Activated CD4-positive, alpha-beta T cell treated with anti-CD3 and anti-CD28 coated beads, Interleukin-2, amount 50 U/mL, for 4 hours (primary cell): ENCODE measurements at regions not wholly inside any gene's neighbourhood (a gene's known extent, or its start where the extent isn't known, plus 50 kb on each side); places are given as distances from the start of the nearest gene placed in this dataset.
"Not testable (repeated sequence)": the region's sequence is repeated elsewhere in the genome, so short reads cannot be mapped to it uniquely, and the experiment has no call there.

Experiments
- DNase-seq, 2 experiments: peaks; one replicate each; pipeline ENCODE4 v3.0.0-alpha.2; 2020

DNA sequence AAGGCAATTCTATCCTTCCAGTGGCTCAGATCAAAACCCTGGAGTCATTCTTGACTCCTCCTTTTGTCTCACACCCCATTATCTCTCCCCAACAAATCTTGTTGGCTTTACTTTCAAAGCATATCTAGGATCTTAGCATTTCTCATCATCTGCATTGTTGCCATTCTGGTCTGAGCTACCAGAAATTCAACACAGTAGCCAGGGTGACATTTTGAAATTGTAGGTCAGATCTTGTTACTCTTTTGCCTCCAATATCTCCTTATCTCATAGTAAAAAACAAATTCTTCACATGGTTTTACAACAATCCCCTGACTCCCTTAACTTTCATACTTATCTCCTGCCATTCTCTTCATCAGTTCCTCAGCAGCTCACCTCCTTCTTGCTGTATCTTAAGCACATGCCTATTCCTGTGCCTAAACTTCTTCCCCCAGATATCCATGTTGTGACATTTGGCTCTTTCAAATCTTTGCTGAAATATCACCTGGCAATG is 115.8 kb downstream of the KLF5 start:
- DNase-seq, result no peak

DNA sequence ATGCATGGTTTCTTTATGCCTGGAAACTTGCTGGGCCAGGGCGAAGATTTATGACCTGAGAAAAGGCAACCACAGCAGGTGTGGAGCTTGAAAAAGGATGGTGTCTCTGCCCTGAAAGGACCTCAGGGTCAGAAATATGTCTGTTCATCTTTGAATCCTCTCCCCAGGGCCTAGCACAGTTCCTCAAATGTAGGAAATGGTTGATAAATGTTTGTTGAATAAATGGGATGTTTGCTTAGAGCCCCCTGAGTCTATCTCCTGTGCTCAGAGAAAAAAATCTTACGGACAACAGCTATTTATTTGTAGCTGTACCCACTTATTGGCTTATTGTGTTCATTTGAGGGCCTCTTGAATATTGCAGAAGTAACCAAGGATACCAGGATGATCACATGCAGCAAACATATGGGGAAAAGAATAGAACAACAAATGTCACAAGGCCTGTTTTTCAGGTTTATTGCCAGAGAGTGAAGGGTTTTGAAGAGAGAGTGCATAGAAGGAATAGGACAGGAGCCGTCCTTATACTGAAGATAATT is 114.5 kb downstream of the KLF5 start:
- no peak for DNase-seq

DNA sequence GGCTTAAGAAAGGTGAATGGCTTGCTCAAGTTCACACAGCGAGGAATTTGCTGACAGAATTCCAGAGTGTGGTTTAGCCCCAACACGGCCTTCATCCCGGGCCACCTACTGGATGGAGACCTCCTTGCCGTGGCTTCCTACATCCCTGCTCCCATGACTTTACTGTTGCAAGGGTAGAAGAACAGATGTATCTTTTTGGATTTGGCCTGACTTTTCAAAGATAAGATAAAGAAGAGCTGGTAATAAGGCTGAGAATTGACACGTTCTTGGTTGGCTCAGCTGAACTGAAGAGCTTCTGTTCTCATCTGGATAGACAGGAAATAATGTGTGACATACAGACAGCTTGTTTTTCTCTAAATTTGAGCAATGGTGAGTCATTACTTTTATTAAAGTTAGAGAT is 113.1 kb downstream of the KLF5 start:
- DNase-seq, result no peak

DNA sequence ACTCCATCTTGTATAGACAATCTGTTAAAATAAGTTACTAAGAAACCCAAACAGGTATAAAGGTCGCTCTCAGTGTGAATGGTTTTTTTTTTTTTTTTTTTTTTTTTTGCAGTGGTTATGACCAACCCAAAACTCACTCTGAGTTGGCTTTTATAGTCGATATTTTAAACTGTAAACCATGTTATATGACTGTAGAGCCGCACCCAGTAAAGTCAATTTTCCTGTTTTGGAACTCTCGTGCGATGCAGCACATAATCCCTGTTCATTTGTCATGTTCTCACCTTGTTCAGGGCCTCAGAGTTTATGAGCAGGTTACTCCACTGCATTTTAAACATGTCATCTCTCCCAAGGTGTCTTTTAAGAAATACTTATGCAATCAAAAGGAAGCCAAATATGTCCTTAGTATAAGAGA is 112.5 kb downstream of the KLF5 start:
- no peak for DNase-seq

DNA sequence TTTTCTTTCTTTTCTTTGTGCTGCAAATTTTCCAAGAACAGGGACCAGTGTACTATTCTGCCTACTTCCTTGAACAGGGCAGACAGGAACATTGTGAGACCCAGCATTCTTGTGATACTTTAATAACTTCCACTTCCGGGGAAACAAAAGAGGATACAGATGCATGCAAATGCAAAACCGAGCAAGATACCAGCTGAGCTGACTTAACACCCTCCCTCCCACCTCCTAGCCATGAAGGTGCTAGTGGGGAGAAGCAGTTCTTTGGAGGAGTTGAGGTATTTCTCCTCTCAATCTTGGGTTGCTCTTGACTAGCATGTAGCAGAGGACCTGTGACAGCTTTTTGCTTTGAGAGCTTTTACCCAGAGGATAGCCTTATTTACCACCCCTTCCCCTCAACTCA is 111.2 kb downstream of the KLF5 start:
- DNase-seq, result no peak

DNA sequence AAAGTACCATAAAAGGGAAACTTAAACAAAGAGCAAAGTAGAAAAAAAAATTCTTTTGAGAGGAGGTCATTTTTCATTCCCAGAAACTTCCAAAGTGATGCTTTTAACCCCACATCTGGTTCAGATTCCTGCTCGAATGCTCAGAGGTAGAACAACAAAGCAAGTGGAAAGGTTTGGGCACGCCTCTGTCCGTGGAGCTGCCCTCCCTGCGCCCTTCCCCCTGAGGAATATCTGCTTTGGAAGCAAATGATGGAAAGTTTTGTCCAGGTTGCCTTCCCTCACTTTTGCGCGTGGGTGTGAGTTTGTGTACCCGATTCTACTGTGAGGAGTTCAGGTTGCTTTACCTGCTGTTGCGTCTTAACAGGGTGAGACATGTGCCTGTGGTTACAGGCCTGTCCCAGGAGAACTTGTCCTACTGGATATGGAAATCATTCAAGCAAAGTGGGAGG is 110.2 kb downstream of the KLF5 start:
- no peak for DNase-seq

DNA sequence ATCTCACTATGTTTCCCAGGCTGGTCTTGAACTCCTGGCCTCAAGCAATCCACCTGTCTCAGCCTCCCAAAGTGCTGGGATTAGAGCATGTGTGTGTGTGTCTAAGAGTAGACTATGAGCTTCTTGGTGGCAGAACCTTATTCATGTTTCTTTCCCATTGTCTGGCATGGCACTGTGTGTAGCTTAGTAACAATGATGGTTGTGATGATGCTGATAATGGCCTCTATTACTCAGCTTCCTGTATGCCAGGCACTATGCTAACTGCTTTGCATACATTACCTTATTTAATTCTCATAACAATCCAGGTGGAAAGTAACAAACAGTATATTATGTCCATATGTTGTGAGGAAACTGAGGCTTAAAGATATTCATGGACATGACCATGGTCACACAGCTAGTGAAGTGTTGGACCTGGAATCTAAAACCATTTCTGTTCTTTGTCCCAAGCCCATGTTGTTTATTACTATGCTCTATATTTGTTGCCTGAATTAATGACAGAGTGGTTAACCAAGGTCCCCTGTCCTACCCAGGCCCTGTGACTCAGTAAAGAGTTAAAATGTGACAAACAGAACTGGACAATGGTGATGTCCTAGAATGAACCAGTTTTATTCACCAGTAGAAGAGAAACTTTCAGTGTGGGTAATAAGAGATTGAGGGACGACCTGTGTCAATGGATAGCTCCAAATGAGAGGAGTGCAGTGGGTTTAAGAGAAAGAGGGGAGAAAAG is 109.6 kb downstream of the KLF5 start:
- DNase-seq, result no peak

DNA sequence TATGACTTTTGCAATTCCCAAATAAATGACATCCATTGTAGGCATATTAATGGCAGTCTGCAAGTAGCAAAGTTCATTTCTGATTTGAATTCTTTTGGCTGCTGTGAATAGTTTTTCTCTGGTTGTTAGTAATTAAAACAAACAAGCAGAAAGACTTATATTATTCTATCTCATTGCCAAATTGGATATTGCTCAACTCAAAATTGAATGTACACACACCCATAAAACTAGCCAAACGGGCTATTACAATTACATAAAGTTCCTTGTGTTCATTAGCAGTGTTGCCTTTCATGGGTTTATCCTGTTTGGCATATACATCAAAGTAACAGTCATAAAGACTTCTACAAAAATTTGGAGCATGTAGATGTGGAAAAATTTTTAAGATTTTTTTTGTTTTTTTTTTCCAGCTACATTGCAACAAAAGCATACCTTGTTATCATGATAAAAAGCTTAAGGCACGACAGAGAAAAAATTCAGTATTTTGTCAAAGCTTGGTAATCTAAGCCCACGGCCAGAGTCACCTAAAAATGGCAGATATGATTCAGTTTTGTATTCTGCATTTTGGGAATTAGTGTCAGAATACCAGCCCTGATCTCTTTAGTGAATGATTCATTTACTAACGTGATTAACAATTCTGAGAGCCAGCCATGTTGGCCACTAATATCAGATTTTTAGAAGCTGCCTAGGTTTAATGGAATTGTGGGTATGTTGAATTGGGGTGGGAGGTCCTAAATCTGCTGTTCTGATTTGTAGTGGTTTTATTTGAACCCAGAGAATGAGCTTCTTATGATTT is 108.4 kb downstream of the KLF5 start:
- no peak for DNase-seq

DNA sequence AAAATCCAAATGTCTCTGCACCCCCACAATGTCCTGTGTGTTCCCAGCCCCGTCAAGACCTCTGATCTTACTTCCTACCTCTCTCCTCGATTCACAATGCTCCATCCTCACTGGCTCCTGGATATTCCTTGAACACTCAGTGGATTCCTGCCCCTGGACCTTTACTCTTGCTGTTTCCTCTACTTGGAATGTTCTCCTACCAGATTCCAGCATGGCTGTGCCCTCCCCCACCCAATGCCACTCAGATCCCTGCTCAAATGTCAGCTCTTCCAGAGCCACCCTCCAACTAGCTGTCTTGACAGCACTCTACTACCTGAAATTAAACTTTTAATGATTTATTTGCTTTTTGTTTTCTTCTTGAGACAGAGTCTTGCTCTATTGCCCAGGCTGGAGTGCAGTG is 107.4 kb downstream of the KLF5 start:
- DNase-seq, result no peak

DNA sequence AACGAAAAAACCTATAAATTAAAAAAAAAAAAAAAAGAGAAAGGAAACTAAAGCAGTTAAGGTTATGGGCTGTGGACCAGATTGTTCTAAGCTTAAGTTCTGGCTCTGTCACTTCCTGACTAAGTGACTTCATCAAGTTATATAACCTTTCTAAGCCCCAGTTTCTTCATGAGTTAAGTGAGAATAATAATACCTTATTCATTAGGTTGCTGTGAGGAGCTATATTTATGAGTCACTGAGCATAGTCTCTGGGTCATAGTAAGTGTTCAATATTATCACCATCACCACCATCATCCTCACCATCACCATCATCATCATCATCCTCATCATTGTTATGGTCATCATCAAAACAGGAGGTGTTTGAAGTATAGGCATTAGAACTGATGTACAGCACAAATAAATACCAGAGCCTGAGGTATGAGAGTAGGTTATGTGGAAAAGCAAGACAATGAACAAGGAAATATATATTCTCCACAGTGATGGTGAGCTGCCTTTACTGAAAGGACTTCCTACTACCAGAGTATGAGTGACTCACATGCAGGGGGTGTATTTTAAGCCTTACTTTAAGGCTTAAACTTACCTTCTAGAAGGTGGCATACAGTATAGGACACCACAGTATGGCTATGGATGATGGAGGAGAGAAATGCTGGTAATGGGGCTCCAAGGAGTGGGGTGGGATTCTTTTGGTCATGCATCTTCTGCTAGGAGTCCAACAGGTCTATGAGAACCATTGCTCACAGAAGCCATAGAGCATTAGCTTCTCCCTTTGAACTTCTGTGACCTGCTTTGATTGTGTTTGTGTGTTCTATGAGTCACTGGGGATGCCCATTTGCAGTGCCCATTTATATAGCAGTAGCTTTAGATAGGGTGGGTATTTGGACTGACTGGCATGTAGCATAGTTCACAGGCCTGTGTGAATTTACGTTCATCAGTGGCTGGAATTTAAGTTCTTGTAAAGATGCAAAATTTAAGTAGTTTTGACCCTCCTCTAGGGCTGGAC is 104.4 kb downstream of the KLF5 start:
- no peak for DNase-seq

DNA sequence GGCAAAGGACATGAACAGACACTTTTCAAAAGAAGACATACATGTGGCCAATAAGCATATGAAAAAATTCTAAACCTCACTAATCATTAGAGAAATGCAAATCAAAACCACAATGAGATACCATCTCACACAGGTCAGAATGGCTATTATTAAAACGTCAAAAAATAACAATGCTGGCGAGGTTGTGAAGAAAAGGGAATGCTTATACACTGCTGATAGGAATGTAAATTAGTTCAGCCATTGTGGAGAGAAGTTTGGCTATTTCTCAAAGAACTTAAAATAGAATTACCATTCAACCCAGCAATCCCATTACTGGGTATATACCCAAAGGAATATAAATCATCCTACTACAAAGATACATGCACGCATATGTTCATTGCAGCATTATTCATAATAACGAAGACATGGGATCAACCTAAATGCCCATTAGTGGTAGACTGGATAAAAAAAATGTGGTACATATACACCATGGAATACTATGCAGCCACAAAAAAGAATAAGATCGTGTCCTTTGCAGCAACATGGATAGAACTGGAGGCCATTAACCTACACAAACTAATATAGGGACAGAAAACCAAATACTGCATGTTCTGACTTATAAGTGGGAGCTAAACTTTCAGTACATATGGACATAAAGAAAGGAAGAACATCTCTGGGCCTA is 101.7 kb downstream of the KLF5 start:
- DNase-seq, result not testable (repeated sequence)

DNA sequence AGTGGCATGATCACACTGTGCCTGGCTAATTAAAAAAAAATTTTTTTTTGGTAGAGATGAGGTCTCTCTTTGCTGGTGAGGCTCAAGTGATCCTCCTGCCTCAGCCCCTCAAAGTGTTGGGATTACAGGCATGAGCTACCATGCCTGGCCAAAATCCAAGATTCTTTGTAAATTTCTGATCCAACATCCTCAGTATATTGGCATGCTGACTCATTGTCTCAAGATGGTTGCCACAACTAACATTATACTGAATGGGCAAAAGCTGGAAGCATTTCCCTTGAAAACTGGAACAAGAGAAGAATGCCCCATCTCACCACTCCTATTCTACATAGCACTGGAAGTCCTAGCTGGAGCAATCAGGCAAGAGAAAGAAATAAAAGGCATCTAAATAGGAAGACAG is 100.0 kb downstream of the KLF5 start:
- no peak for DNase-seq

DNA sequence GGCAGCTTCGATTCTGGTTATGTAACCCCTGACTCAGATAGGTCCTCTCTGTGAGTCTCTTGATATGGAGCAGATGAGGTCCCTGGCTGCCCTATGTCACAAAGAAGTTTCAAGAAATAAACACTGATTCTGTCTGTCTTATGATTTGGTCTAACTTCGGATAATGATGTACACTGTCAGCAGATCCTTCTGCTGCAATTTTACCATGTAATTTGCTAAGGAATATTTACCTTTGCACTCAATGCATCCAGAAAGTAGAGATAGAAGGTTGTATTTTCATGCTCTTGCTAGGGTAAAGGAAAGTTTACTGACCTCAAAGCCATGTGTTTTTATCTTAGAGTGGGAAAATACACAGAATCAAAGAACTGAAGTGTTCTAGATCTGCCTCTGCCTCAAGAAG is 98.2 kb downstream of the KLF5 start:
- DNase-seq, result no peak

DNA sequence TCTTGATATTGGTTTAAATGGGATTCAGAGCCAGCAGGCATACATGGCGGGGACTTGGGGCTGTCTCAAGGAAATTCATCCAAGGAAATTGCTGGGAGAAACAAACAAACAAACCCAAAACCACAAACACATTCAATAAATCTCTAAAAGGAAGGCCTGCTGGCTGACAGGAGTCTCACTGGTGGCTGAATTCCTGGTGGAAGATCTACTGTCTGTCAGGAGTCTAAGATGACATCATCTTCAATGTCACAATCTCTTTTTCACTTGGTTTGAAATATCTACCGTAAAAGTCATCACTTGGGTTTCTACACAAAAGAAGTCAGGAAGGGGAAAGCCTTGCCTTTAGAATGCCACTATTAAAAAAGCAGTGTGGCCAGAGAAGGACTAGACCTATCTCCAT is 87.9 kb downstream of the KLF5 start:
- DNase-seq, result no peak

DNA sequence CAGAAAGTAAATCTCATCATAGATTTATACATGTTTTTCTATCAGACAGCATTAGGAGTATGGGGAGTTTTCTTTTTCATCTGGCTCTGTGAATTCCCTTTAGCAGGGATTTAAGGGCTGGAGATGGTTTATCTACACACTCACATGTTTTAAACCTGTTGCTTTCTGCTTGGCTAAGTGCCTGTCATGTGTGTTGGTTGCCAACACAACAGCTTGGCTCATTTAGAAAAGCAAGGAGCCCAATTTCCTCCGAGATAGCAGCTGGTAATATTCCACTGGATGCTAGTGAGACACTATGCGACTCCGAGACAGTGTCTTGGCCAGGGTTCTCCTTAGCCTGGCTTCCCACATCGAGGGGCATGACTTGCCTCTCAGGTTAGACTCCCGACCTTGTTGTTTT is 83.3 kb downstream of the KLF5 start:
- no peak for DNase-seq

DNA sequence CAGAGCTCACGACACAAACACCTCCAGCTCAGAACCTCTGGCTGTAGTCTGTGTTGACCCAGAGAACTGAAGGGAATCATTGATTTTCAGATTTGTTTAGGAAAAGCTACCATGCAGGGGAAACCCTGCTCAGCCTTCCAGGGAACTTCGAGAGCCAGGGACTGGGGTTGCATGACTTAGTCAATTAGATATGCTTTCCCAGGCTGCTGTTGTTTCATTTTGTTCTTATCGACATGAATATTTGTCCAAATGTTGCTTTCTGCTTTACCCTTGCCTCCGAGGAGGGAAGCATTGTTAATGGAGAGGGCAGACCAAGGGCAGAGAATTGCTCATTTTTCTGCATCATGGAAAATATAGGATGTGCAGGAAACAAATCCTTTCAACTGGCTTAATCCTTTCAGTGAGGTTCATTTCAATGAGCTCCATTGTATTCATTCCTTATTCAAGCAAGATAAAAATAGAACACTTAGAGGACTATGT is 82.5 kb downstream of the KLF5 start:
- DNase-seq, result no peak

DNA sequence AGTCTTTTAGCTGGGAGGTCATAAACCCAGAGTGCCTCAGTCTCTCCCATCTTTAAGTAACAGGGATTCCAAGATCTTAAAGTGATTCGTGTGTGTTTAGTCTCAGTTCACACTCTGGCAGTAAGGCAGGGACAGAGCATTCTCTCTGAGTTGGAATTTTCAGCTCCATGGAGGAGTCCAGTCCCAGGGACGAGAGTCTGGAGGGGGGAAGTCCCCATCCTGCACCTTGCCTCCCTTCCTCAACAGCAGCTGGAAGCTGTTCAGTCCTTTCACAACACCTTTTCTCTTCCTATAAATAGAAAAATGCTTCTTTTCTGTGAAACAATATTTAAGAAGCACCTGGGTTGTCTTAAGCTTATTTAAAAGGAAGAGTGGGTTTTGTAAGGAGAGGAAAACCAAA is 82.0 kb downstream of the KLF5 start:
- DNase-seq, result no peak

DNA sequence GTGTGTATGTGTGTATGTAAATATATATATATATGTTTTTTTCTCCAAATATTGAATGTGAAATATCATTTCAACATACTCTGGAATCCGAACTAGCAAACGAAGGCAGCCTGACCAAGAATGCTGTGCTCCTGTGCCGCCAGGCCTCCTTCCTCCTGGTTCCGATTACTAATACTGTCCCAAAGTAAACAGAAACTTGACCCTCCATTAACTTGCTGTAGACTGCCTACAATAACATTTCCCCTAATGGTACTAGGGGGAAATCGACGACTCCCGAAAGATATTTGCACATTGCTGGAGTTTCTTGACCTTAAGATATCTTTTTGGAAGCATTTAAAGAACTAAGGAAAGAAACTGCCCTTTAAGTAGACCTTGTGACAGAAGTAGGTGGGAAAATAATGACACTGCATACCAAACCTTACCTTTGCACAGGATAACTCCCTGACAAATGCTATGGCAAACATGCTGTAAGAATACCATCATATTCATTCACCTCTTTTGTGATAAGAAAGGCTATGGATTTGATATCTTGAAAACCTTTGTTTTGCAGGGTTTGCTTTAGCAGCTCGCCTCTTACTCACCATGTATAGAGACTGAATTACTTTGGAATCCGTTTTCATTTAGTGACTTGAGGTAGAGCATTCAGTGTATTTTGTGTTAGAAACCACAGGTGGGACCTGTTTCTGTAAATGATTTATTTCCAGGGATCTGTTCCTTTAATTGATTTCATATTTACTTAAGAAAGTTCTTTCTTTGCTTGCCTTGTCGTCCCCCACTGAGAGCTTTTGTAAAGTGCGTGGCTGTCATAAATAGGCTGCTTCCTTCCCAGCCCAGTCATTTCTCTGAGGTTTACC is 80.1 kb downstream of the KLF5 start:
- DNase-seq, result no peak

DNA sequence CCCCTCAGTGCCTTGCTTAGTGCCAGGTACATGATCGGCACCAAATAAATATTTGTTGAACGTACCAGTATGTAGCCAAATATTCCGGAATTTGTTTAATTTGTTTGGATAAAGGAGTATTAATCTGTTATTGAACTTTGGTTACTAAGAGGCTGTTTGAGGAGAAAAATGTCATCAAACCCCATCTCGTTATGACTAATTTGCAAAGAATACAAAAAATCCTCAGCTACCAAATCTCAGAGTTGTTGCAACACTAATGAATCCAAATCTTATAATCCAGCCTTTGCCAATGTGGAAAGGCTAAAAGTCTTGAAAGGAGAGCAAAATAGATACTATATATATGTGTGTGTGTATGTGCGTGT is 79.5 kb downstream of the KLF5 start:
- DNase-seq, result no peak

DNA sequence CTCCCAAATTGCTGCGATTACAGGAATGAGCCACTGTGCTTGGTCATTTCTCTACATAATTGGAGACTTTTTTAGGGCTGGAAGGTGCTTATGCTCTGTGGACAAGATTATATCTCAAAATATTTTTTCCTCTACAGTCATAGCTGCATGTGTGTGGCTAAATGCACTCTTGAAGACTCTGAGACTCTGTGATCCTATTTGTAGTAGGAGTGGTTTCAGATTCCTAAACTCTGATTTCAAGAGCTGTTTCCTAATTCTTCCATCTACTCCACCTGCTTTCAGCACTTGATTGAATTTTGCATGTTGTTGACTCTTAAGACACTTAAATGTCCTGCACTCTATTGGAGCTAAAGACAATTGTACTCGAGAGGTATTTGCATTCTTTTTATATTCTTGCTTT is 78.0 kb downstream of the KLF5 start:
- no peak for DNase-seq

DNA sequence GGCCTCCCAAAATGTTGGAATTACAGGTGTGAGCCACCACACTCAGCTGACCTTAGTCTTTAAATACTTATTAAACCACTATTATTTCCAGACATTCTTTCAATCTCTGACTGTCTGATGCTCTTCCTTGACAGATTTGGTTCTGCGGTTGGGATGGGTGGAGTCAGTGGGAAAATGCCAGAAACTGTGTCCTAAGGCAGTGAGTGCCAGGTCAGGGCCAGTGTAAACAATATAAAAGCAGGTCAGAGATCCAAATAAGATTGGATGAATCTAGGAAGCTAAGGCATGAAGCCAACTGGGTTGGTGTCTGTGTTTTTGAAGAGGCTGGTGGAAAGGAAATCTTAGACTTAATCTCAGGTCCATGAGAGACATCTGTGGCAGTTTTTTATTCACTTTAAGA is 74.7 kb downstream of the KLF5 start:
- DNase-seq, result no peak
